Fibroblast of pulmonary artery (primary cell): ENCODE measurements at regions not wholly inside any gene's neighbourhood (a gene's known extent, or its start where the extent isn't known, plus 50 kb on each side); places are given as distances from the start of the nearest gene placed in this dataset.
"Not testable (repeated sequence)": the region's sequence is repeated elsewhere in the genome, so short reads cannot be mapped to it uniquely, and the experiment has no call there.

Experiments used
- DNase-seq: peaks from one replicate; pipeline ENCODE4 v3.0.0-alpha.2; 2010; ENCODE audit warnings: low read depth
- H3K4me3 ChIP-seq: replicated peaks from 2 replicates; pipeline ENCODE4 v1.5.1; 2011; ENCODE audit warnings: low read depth, mild to moderate bottlenecking, control low read depth, low read length, moderate library complexity
- CTCF ChIP-seq: IDR thresholded peaks from 2 replicates; pipeline ENCODE4 v1.5.1; 2011; ENCODE audit warnings: mild to moderate bottlenecking, control low read depth, low read length, inconsistent platforms; ENCODE audit errors: missing control alignments

GRCh38 chr15:98083203-98083910, 122.9 kb downstream of the ARRDC4 start:
- no peak overlapping the region for H3K4me3 ChIP-seq
- no peak for TF ChIP-seq CTCF
- DNase-seq: no peak

GRCh38 chr15:98085003-98085639, 124.6 kb downstream of the ARRDC4 start:
- no peak overlapping the region for H3K4me3 ChIP-seq
- peak; percentile 80 for DNase-seq
- peak; percentile 63 for TF ChIP-seq CTCF

- H3K4me3 ChIP-seq, DNase-seq: not testable (repeated sequence)
These were observed 127.9 kb downstream of the ARRDC4 start for GRCh38 chr15:98088307-98088945.

- not testable (repeated sequence) for DNase-seq, H3K4me3 ChIP-seq
These were observed 128.8 kb downstream of the ARRDC4 start for GRCh38 chr15:98089352-98089751.

GRCh38 chr15:98097986-98098385, 137.5 kb downstream of the ARRDC4 start:
- H3K4me3 ChIP-seq, DNase-seq: not testable (repeated sequence)

- not testable (repeated sequence) for H3K4me3 ChIP-seq, DNase-seq
These were observed 140.1 kb downstream of the ARRDC4 start for GRCh38 chr15:98100606-98101005.

- no peak for DNase-seq
- no peak for TF ChIP-seq CTCF
- H3K4me3 ChIP-seq: no peak overlapping the region
These were observed 143.1 kb downstream of the ARRDC4 start for GRCh38 chr15:98103570-98103969.

GRCh38 chr15:98104386-98105151, 144.1 kb downstream of the ARRDC4 start:
- not testable (repeated sequence) for DNase-seq, H3K4me3 ChIP-seq

- H3K4me3 ChIP-seq, DNase-seq: not testable (repeated sequence)
These were observed 146.2 kb downstream of the ARRDC4 start for GRCh38 chr15:98106615-98107194.
